Stimulated activated CD8-positive, alpha-beta memory T cell treated with anti-CD3 and anti-CD28 coated beads, Interleukin-7, amount 100 ng/mL, for 48 hours (primary cell): ENCODE measurements at regions not wholly inside any gene's neighbourhood (a gene's known extent, or its start where the extent isn't known, plus 50 kb on each side); places are given as distances from the start of the nearest gene placed in this dataset.

Experiments
- DNase-seq, 2 donors: peaks; one replicate each; pipeline ENCODE4 v3.0.0-alpha.2; 2020; ENCODE audit warnings: low read depth in 1 of 2; ENCODE audit errors: extremely low read depth in 1 of 2

GRCh38 chr6:33967966-33968724 lies 164.3 kb upstream of the MLN start:
- no peak for DNase-seq

DNA sequence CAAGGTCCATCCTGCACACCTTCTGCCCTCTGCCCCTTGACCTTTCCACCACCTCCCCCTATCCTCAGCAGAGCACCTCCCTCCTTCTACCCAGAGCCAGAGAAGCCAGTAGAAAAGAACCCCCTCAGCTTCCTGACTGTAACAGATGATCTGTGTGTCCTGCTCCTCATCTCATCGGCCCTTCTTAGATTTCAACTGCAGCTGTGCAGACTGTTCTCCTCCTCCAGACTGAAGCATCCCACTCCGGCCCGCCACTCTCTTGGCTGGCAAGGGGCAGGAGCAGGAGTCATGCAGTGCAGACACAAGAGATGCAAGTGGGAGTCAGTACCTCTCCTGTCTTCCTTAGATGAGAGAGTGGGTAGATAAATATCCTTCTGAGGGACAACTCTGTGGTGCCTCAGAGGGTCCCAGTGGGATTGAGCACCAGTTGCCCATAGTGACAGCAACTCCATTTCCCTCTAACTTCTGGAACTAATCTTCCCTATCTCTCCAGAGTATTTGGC lies 163.5 kb upstream of the MLN start:
- DNase-seq, result no peak

DNA sequence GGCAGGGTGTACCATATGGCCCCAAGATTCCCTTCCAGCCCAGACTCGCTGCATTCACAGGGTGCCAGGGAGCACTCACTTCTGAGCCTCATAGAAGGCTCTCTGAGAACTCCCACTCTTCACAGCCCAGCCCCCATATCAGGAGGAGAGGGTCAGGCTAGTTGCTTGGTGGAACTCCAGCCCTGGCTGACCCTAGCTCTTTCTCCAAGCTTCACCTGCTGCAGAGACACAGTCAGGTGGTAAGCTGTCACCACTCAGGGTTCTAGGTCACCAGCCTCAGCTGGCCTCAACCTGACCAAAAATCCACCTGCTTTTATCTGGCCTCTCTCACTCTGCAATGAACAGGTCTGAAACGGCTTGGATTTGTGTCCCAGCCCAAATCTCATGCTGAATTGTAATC lies 162.7 kb upstream of the MLN start:
- no peak for DNase-seq

DNA sequence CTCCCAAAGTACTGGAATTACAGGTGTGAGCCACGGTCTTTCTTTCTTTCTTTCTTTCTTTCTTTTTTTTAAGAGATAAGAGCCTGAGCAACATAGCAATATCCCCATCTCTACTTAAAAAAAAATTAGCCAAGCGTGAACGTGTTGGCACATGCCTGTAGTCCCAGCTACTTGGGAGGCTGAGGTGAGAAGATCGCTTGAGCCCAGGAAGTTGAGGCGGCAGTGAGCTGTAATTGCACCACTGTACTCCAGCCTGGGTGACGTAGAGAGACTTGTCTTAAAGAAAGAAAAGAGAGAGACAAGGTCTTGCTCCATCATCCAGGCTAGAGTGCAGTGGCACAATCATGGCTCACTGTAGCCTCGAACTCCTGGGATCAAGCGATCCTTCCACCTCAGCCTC lies 162.0 kb upstream of the MLN start:
- DNase-seq, result no peak

- DNase-seq, result no peak
Measured at GRCh38 chr6:33964387-33964786, 160.6 kb upstream of the MLN start.

- DNase-seq, result no peak
Measured at GRCh38 chr6:33963136-33963750, 159.4 kb upstream of the MLN start.

DNA sequence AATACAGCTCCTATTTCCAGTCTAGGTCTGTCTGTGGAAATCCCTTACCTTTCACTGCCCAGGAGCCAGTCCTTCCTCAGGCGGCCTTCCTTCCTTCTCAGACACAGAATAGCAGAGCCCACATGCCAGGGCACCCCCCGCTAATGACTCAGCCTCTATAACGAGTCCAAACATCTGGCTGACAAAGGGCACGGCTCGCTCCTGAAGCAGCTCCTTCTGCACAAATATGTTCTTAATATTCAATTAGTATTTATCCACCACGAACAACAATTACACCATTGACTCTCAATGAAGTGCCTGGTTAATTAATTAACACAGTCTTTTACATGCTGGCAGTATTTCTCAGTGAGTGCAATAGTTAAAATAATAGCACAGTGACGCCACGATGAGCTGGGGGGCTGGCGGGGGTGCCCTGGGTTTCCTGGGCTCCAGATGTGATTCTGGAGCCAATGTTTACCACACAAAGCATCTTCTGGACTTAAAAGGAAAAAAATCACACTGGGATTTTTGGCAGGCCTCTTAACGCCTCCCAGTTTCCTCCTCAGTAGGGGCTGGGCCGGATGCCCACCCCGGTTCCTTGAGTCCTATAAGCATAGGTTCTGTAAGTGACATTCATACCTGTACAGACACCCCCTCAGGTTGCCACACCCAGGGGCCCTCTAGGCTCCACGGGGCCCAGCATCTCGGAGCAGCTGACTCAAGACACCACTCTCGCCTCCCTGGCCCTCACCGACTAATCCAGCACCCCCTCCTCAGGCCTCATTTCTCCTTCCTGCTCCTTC lies 158.6 kb upstream of the MLN start:
- no peak for DNase-seq

GRCh38 chr6:33961691-33962090 lies 157.9 kb upstream of the MLN start:
- DNase-seq, result no peak

GRCh38 chr6:33960345-33961313 lies 156.8 kb upstream of the MLN start:
- DNase-seq, result no peak

DNA sequence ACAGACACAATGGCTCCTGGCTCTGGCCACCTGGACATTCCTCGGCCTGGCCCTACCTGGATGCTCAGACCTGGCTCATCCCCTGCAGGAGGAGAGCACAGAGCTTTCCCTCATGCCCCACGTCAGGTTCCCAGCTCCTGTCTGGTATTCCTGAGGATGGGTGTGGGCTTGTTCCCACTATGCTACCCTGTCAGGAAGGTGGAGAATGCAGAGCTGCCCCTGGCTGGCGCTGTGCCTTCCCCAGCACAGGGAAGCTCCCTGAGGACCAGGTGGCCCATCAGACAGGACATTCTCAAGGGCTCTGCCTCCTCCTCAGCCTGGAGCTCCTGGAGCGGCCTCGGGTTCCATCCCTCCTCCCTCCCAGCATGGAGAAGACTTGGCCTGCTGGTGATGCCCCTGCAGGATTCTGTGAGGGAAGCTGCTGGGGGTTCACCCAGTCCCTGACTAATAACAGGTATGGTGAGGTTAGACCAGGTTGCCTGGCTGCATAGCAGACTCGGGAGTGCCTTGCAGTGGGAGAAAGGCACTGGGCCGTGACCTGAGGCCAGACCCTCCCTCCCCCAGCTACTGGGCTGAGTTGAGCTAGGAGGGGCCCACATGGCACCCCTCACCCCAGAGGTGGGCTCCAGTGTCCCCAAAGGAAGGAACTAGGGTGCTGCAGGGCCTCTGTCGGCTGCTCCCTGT lies 156.0 kb upstream of the MLN start:
- DNase-seq, result no peak

DNA sequence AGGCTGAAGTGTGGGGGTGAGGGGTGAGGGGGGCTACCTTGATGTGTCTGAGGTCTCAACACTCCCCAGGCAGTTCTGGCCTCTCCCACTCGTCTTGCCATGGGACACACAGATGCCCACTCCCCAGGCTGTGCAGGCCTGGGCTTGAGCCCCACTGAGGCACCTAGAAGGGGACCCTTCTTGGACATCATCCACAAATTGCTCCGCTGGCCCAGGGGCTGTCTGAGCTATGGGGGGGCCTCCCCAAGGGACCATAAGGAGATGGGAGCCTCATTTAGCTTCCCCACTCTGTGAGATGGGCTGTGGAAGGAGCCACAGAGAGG lies 155.5 kb upstream of the MLN start:
- no peak for DNase-seq

GRCh38 chr6:33958526-33959328 lies 154.9 kb upstream of the MLN start:
- no peak for DNase-seq

- DNase-seq, result no peak
Measured at GRCh38 chr6:33957892-33958525, 154.2 kb upstream of the MLN start.

DNA sequence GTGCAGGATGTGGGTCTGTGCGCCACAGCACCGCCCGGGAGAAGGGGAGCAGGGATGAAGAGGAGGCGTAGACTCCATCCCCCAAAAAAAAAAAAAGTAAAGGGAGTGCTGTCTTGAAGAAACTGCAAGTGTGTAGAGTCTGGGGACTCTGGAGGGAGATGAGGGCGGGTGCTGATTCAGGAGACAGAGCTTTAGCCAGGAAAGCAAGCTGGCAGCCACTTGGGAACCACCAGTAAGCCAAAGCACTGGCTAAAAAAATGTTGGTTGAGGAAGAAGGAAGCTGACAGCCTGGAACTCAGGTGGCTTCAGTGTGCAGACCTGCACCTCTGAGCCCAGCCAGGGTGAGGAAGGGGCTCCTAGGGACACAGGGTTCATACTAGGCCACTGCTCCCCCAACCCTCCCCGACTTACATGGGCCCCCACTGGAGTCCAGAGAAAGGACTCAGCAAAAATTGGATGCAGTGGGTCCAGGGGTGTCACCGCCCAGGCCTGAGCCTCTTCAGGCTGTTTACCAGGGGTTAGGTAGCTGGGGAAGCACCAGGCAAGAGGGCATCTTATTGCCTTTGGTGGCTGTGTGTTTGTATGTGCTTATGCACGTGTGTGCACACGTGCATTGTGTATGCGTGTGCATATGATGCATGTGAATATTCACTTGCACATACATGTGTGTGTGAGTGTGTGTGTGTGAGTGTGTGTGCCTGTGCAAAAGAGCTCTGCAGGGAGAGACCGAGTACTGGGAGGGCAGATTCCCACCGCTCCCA lies 153.5 kb upstream of the MLN start:
- no peak for DNase-seq

- no peak for DNase-seq
Measured at GRCh38 chr6:33956206-33956605, 152.4 kb upstream of the MLN start.

- no peak for DNase-seq
Measured at GRCh38 chr6:33955566-33955965, 151.8 kb upstream of the MLN start.

DNA sequence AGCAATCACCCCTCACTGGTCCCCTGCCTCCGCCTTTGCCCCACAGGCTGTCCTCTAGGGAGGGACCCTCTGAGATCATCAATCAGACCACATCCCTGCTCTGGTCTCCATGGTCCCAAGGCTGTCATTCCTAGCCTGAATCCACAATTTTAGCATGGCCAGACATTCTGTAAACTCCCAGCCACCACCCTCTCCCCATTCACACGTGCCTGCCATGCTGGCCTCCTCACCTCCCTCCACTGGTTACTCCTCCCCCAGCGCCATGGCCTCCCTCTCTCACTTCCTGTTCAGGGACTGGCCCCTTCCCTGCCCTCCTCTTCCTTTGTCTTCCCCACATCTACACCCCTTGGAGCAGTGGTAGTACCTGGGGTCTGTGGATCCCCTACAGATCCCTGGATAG lies 150.7 kb upstream of the MLN start:
- DNase-seq, result no peak

- no peak for DNase-seq
Measured at GRCh38 chr6:33953171-33953570, 149.4 kb upstream of the MLN start.
